ENCODE measurements at regions not wholly inside any gene's neighbourhood (a gene's known extent, or its start where the extent isn't known, plus 50 kb on each side); places are given as distances from the start of the nearest gene placed in this dataset.

DNA sequence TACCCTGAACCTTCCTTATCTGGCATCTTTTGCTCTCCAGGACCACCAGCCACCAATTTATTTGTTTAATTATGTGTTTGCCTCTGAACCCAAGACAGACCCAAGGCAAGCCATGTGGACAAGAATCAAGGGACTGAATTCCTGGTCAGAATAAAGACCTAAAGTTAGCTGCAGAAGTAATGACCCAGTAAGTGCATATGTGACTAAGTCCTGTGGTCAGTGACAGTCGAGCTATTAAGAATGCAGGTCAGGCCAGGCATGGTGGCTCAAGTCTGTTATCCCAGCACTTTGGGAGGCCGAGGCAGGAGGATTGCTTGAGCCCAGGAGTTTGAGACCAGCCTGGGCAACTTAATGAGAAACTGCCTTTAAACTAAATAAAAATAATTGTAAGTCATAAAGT is 139.4 kb downstream of the CCDC71L start:
- no peak for DNase-seq (ENCODE audit: low spot score)
- intact Hi-C loops (cut with micrococcal nuclease): no loop called here
- Mint-ChIP-seq H3K27me3 (ENCODE audit: insufficient read depth) (peaks cover 22% of the 10 kb centered on the region), H3K4me3 (no peak overlapping the region), H3K9me3 (no peaks in the 10 kb centered on the region), H3K27ac (no peak overlapping the region), H3K4me1 (ENCODE audit: low read depth) (peaks cover 13% of the 10 kb centered on the region), H3K36me3 (ENCODE audit: low read depth) (peaks cover 1% of the 10 kb centered on the region)

- Mint-ChIP-seq H3K27ac (no peak overlapping the region), H3K4me1 (ENCODE audit: low read depth) (peaks cover 13% of the 10 kb centered on the region), H3K4me3 (no peak overlapping the region), H3K27me3 (ENCODE audit: insufficient read depth) (peaks cover 22% of the 10 kb centered on the region), H3K36me3 (ENCODE audit: low read depth) (peaks cover 1% of the 10 kb centered on the region), H3K9me3 (no peaks in the 10 kb centered on the region)
- intact Hi-C loops (cut with micrococcal nuclease): no loop called here
- no peak for DNase-seq (ENCODE audit: low spot score)
Observed at GRCh38 chr7:106520962-106521514, 139.9 kb downstream of the CCDC71L start.

GRCh38 chr7:106518967-106519366 is 142.0 kb downstream of the CCDC71L start:
- DNase-seq (ENCODE audit: low spot score): no peak
- H3K4me3 Mint-ChIP-seq: no peak overlapping the region
- intact Hi-C loops (cut with micrococcal nuclease): no loop called here
- H3K9me3 Mint-ChIP-seq: no peaks in the 10 kb centered on the region
- H3K27ac Mint-ChIP-seq: no peak overlapping the region
- peaks cover 5% of the 10 kb centered on the region for H3K4me1 Mint-ChIP-seq (ENCODE audit: low read depth)
- peaks cover 22% of the 10 kb centered on the region for H3K27me3 Mint-ChIP-seq (ENCODE audit: insufficient read depth)
- H3K36me3 Mint-ChIP-seq (ENCODE audit: low read depth): peaks cover 1% of the 10 kb centered on the region

DNA sequence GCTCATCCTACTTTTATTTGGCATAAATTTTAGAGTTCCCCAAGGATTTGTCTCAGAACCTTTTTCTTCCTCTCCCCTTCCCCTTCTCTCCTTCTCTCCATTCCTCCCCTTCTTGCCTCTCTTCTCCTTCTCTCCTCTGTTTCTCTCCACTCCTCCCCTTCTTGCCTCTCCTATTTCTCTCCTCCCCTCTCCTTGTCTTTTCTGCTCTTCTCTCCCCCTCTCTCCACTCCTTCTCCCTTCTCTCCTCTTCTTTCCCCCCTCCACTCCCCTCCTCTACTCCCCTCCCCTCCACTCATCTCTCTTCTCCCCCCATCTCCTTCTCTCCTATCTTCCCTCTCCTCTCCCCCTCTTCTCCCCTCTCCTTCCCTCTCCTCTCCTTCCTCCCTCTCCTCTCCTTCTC is 142.7 kb downstream of the CCDC71L start:
- Mint-ChIP-seq H3K4me3 (no peak overlapping the region), H3K27ac (no peak overlapping the region), H3K27me3 (ENCODE audit: insufficient read depth) (peaks cover 22% of the 10 kb centered on the region), H3K36me3 (ENCODE audit: low read depth) (no peaks in the 10 kb centered on the region), H3K4me1 (ENCODE audit: low read depth) (no peaks in the 10 kb centered on the region), H3K9me3 (no peaks in the 10 kb centered on the region)
- intact Hi-C loops (cut with micrococcal nuclease): no loop called here
- DNase-seq (ENCODE audit: low spot score): no peak

- Mint-ChIP-seq H3K4me1 (ENCODE audit: low read depth) (no peaks in the 10 kb centered on the region), H3K4me3 (no peak overlapping the region), H3K9me3 (no peaks in the 10 kb centered on the region)
Observed at GRCh38 chr7:106517508-106517907, 143.4 kb downstream of the CCDC71L start.

DNA sequence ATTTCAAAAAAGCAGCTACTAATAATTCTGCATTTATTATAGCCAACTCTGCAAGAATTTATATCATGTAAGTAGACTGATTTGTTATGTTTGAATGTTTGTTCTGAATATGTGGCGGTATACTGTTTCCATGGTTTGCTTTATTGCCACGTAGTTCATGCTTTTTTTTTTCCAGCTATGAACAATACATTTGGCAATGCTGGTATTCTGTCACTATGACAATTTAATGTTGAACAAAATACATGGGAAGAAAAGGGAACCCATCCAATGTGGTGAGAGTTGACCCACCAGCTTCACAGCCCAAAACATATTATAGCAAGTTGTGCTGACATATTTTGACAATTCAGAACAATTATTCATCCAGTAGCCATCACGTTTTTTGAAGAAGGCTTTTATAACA is 145.6 kb downstream of the CCDC71L start:
- DNase-seq (ENCODE audit: low spot score): no peak
- Mint-ChIP-seq H3K27me3 (ENCODE audit: insufficient read depth) (peaks cover 23% of the 10 kb centered on the region), H3K27ac (no peak overlapping the region), H3K4me3 (no peak overlapping the region), H3K4me1 (ENCODE audit: low read depth) (no peaks in the 10 kb centered on the region), H3K9me3 (no peaks in the 10 kb centered on the region), H3K36me3 (ENCODE audit: low read depth) (no peaks in the 10 kb centered on the region)
- intact Hi-C loops (cut with micrococcal nuclease): no loop called here

More at GRCh38 chr7:106517508-106517907, 143.4 kb downstream of the CCDC71L start:
- Mint-ChIP-seq H3K36me3 (ENCODE audit: low read depth) (no peaks in the 10 kb centered on the region), H3K27me3 (ENCODE audit: insufficient read depth) (peaks cover 22% of the 10 kb centered on the region), H3K27ac (no peak overlapping the region)
- intact Hi-C loops (cut with micrococcal nuclease): no loop called here
- DNase-seq (ENCODE audit: low spot score): no peak

DNA sequence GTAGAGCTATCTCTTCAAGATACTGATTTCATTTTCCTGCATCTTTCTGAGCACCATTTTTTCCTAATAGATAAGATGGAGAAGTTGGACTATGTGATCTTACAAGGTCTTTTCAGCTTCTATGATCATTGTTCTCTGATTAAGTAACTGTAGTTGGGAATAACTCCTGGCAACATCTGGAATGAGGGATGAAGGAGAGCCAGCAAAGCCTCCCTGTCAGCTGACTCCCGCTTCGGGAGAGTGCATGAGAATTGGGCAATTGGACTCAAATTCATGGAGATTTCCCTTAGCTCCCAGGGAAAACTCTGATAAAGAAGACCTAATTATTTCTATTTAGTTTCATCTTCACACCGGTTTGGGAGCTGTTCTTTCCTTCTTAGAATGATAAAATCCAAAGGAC is 146.1 kb downstream of the CCDC71L start:
- no peak overlapping the region for H3K27ac Mint-ChIP-seq
- intact Hi-C loops (cut with micrococcal nuclease): no loop called here
- no peaks in the 10 kb centered on the region for H3K36me3 Mint-ChIP-seq (ENCODE audit: low read depth)

DNA sequence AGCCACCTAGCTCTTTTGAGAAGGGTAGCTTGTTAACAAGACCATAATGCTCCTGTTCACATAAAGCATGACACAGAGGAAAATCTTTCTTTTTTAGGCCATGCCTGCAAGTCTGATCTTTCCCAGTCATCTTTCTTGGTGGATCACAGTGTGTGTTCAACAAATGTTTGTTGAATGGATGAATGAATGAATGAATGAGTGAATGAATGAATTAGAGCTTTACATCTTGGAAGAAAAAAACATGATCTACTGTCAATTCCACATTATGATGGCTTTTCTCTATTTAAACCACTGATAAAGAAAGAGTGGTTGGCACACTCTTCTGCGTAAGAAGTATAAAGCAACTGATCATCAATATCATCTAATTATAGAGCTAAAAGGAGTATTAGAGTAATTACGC is 148.7 kb downstream of the CCDC71L start:
- H3K27ac Mint-ChIP-seq: no peak overlapping the region
- H3K27me3 Mint-ChIP-seq (ENCODE audit: insufficient read depth): peaks cover 4% of the 10 kb centered on the region
- H3K4me3 Mint-ChIP-seq: no peak overlapping the region
- H3K36me3 Mint-ChIP-seq (ENCODE audit: low read depth): no peaks in the 10 kb centered on the region
- intact Hi-C loops (cut with micrococcal nuclease): no loop called here
- DNase-seq (ENCODE audit: low spot score): no peak
- no peaks in the 10 kb centered on the region for H3K9me3 Mint-ChIP-seq
- H3K4me1 Mint-ChIP-seq (ENCODE audit: low read depth): no peaks in the 10 kb centered on the region

More for the DNA sequence above, 146.1 kb downstream of the CCDC71L start:
- H3K9me3 Mint-ChIP-seq: no peaks in the 10 kb centered on the region
- DNase-seq (ENCODE audit: low spot score): no peak
- H3K27me3 Mint-ChIP-seq (ENCODE audit: insufficient read depth): peaks cover 19% of the 10 kb centered on the region
- no peak overlapping the region for H3K4me3 Mint-ChIP-seq
- H3K4me1 Mint-ChIP-seq (ENCODE audit: low read depth): no peaks in the 10 kb centered on the region

- no peaks in the 10 kb centered on the region for H3K36me3 Mint-ChIP-seq (ENCODE audit: low read depth)
- peaks cover 21% of the 10 kb centered on the region for H3K4me1 Mint-ChIP-seq (ENCODE audit: low read depth)
- no peaks in the 10 kb centered on the region for H3K27me3 Mint-ChIP-seq (ENCODE audit: insufficient read depth)
- DNase-seq (ENCODE audit: low spot score): no peak
- H3K9me3 Mint-ChIP-seq: no peaks in the 10 kb centered on the region
- peak overlapping the region; percentile 40 for H3K27ac Mint-ChIP-seq
- intact Hi-C loops (cut with micrococcal nuclease): loop anchor here (5.0 kb wide), 1 partner anchor 213 kb away; no protein-coding TSS in a partner anchor
- no peak overlapping the region for H3K4me3 Mint-ChIP-seq
Observed at GRCh38 chr7:106504645-106505044, 156.3 kb downstream of the CCDC71L start.

- H3K27ac Mint-ChIP-seq: peak overlapping the region; percentile 40
- intact Hi-C loops (cut with micrococcal nuclease): loop anchor here (5.0 kb wide), 1 partner anchor 213 kb away; no protein-coding TSS in a partner anchor
- no peaks in the 10 kb centered on the region for H3K9me3 Mint-ChIP-seq
- no peak overlapping the region for H3K4me3 Mint-ChIP-seq
- H3K4me1 Mint-ChIP-seq (ENCODE audit: low read depth): peaks cover 21% of the 10 kb centered on the region
- DNase-seq (ENCODE audit: low spot score): no peak
- H3K27me3 Mint-ChIP-seq (ENCODE audit: insufficient read depth): no peaks in the 10 kb centered on the region
- no peaks in the 10 kb centered on the region for H3K36me3 Mint-ChIP-seq (ENCODE audit: low read depth)
Observed at GRCh38 chr7:106504207-106504606, 156.8 kb downstream of the CCDC71L start.

DNA sequence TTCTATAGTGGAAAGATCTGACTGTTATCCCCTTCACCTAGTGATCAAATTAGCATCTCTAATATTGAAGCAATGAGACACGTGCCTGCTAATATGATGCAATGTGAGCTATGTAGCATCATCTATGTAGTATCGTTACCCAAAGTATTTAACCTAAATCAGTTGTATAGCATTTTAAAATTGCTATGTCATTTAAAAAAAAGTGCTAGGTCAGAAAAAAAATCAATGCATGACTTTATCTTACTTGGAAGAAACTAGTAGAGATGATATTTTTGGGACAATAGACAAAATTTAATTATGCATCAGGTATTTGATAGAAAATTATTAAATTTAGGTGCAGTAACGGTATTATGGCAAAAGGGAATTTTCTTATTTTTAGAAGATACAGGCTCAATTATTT is 157.3 kb downstream of the CCDC71L start:
- H3K4me1 Mint-ChIP-seq (ENCODE audit: low read depth): peaks cover 21% of the 10 kb centered on the region
- H3K36me3 Mint-ChIP-seq (ENCODE audit: low read depth): no peaks in the 10 kb centered on the region
- no peak overlapping the region for H3K27ac Mint-ChIP-seq
- H3K4me3 Mint-ChIP-seq: no peak overlapping the region
- no peaks in the 10 kb centered on the region for H3K27me3 Mint-ChIP-seq (ENCODE audit: insufficient read depth)
- no peaks in the 10 kb centered on the region for H3K9me3 Mint-ChIP-seq
- intact Hi-C loops (cut with micrococcal nuclease): loop anchor here (5.0 kb wide), 1 partner anchor 214 kb away; no protein-coding TSS in a partner anchor
- DNase-seq (ENCODE audit: low spot score): no peak

DNA sequence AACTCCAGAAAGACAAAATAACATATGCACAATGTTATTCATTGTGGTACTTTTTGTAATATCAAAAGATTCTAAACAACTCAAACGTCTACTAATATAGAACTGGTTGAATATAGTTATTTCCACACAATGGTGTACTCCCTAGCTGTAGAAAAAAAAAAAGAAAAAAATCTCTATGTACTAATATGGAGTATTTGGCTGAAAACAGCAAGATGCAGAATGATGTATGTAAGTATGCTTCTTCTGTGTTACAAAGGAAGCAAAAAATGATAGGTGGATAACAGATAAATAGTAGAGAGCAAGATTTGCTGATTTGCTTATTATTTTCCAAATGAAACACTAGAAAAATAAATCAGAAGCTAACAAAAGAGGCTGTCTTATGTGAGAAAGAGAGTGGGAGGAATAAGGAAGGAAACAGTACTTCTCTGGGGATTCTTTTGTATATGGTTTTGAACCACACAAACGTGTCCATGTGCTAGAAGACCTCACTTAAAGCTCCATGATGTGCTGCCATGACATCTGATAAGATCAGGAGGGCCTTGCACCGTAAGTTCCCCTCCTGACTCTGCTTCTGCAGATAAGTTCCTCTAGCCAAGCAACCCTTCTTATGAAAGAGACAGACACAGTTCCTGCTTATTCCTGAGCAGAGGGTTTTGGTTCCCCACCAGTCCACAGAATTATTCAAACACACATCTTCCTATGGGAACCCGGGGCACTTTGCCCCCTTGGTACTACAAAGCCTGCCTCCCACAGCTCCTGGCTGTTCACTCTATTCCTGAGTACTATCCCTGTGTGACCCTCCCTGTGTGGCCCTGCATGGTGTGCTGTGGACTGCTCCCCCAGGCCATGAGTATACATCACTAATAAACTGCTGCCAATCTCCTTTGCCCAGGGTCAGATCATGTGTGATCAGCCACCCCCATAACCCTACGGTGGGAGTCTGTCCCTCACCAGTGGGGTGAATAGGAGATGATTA is 159.1 kb downstream of the CCDC71L start:
- Mint-ChIP-seq H3K27me3 (ENCODE audit: insufficient read depth) (no peaks in the 10 kb centered on the region), H3K4me3 (no peak overlapping the region), H3K9me3 (no peaks in the 10 kb centered on the region), H3K4me1 (ENCODE audit: low read depth) (peaks cover 21% of the 10 kb centered on the region), H3K36me3 (ENCODE audit: low read depth) (no peaks in the 10 kb centered on the region), H3K27ac (peak overlapping the region; percentile 8)
- DNase-seq (ENCODE audit: low spot score): no peak
- intact Hi-C loops (cut with micrococcal nuclease): loop anchor here (1.0 to 5.0 kb wide), 2 partner anchors 22 to 215 kb away; no protein-coding TSS in a partner anchor

DNA sequence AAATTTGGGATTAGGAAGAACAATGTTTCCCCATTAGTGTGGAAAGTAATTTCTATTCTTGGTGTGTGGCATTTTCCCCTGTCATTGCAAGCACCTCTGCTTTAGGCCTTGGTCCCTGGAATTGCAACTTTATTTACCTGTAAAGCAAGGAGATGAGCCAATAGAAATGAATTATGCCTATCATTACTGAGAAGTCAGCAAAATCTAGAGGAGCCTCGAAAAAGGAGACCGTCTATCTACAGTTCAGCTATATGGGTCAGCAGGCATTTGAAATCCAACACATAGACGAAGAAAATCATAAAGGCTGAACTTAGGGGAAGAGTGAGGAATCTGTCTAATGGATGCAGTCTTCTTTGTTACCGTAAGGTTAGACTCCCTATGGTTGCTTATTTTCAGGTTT is 161.1 kb downstream of the CCDC71L start:
- intact Hi-C loops (cut with micrococcal nuclease): loop anchor here (5.0 kb wide), 1 partner anchor 217 kb away; no protein-coding TSS in a partner anchor
- H3K4me1 Mint-ChIP-seq (ENCODE audit: low read depth): peaks cover 19% of the 10 kb centered on the region

More for the DNA sequence above, 161.1 kb downstream of the CCDC71L start:
- Mint-ChIP-seq H3K4me3 (no peak overlapping the region), H3K36me3 (ENCODE audit: low read depth) (no peaks in the 10 kb centered on the region), H3K27ac (no peak overlapping the region), H3K9me3 (peaks cover 10% of the 10 kb centered on the region), H3K27me3 (ENCODE audit: insufficient read depth) (peaks cover 1% of the 10 kb centered on the region)
- DNase-seq (ENCODE audit: low spot score): no peak

Measured in activated T-helper 1 cell treated with anti-CD3 and anti-CD28 coated beads, Interleukin-12 subunit alpha, Interleukin-12 subunit beta, Interleukin-2, Interleukin-4 antibody, amounts not matched to agents 30 ng/mL and 10 ng/mL and 1 ng/mL, durations not matched to agents 14 hours and 24 hours and 36 hours (primary cell).